ENCODE measurements at regions not wholly inside any gene's neighbourhood (a gene's known extent, or its start where the extent isn't known, plus 50 kb on each side); places are given as distances from the start of the nearest gene placed in this dataset.

- TF ChIP-seq ZBTB40 (IDR thresholded peaks at IDR 0.05) (no peak), ZBTB40 (CRISPR knock-in tag; IDR thresholded peaks at IDR 0.05) (no peak), KLF15 (CRISPR knock-in tag; IDR thresholded peaks at IDR 0.05; ENCODE audit: borderline replicate concordance) (no peak), ZNF501 (CRISPR knock-in tag; IDR thresholded peaks at IDR 0.05) (no peak)
Observed at GRCh38 chr16:73315645-73316044, 267.7 kb upstream of the ZFHX3 start (continued).

- intact Hi-C loops (cut with micrococcal nuclease; ENCODE audit: unreplicated experiment), result no loop called here
- no peak for TF ChIP-seq JDP2 (CRISPR knock-in tag; IDR thresholded peaks at IDR 0.05; ENCODE audit: borderline replicate concordance)
- no peak for TF ChIP-seq ZNF570 (CRISPR knock-in tag; IDR thresholded peaks at IDR 0.05; ENCODE audit: borderline replicate concordance)
- TF ChIP-seq SIX1 (CRISPR knock-in tag; IDR thresholded peaks at IDR 0.05; ENCODE audit: borderline replicate concordance), result no peak
- no peak for TF ChIP-seq MTA1 (CRISPR knock-in tag; IDR thresholded peaks at IDR 0.05; ENCODE audit: borderline replicate concordance)
- TF ChIP-seq PRPF4 (IDR thresholded peaks at IDR 0.05; ENCODE audit: low read depth, low read length, poor library complexity, severe bottlenecking), result no peak
- TF ChIP-seq KDM5A (IDR thresholded peaks at IDR 0.05; ENCODE audit: borderline replicate concordance, low read length), result no peak
- no peak for TF ChIP-seq TAF15 (IDR thresholded peaks at IDR 0.05; ENCODE audit: low read depth, low read length, poor library complexity, severe bottlenecking)
- no peak for TF ChIP-seq RBFOX2 (IDR thresholded peaks at IDR 0.05; ENCODE audit: low read depth, low read length)
- no peak for TF ChIP-seq ZBTB38 (CRISPR knock-in tag; IDR thresholded peaks at IDR 0.05)
- no peak for TF ChIP-seq SIN3B (IDR thresholded peaks at IDR 0.05; ENCODE audit: low read length)
- no peak for TF ChIP-seq GFI1 (CRISPR knock-in tag; IDR thresholded peaks at IDR 0.05; ENCODE audit: borderline replicate concordance)
- no peak for TF ChIP-seq ZC3H4 (CRISPR knock-in tag; IDR thresholded peaks at IDR 0.05; ENCODE audit: borderline replicate concordance)
- TF ChIP-seq SMAD3 (CRISPR knock-in tag; IDR thresholded peaks at IDR 0.05), result no peak
Observed at GRCh38 chr16:73313950-73314349, 266.0 kb upstream of the ZFHX3 start.

More at GRCh38 chr16:73313950-73314349, 266.0 kb upstream of the ZFHX3 start:
- DNase-seq (ENCODE audit: low spot score), result no peak
- ChIA-PET CTCF (ENCODE audit: low intra/inter-chr PET ratio, low total read pairs) (no interaction called here), POLR2A (no interaction called here)
- H3K4me2 ChIP-seq (ENCODE audit: low read depth, low read length), result no peak overlapping the region
- no peaks in the 10 kb centered on the region for H3K9me3 ChIP-seq (ENCODE audit: low read length)
- H3K4me3 ChIP-seq (replicated peaks in 1 of 3; ENCODE audit: insufficient read depth in 1 of 3, low read depth in 2 of 3, low read length in 3 of 3), result no peak overlapping the region
- no peaks in the 10 kb centered on the region for H3K79me2 ChIP-seq (ENCODE audit: insufficient read depth, low read length)
- no peaks in the 10 kb centered on the region for H3K4me1 ChIP-seq (ENCODE audit: insufficient read depth, low read length)
- in situ Hi-C loops (cut with HindIII; ENCODE audit: extremely low pct_ligation_motif_present, low pct_unique_long_range_greater_than_20kb), result no loop called here
- no peak for FAIRE-seq
- H4K20me1 ChIP-seq (ENCODE audit: insufficient read depth, low read length), result no peaks in the 10 kb centered on the region
- BruUV-seq (replicated peaks), result no TSS peak
- H3K27me3 ChIP-seq (ENCODE audit: control insufficient read depth in 1 of 2, insufficient read depth in 2 of 2, low read length in 2 of 2), result peaks cover 0 to 19% of the 10 kb centered on the region in 2 experiments; a peak in 2 of 5 replicates
- H3K27ac ChIP-seq (ENCODE audit: extremely low read length, insufficient read depth, low read length), result no peak overlapping the region
- no peak overlapping the region for H3K9ac ChIP-seq (ENCODE audit: insufficient read depth, low read depth, low read length)
- H3K36me3 ChIP-seq (replicated peaks in 1 of 2; ENCODE audit: control insufficient read depth in 1 of 2, insufficient read depth in 2 of 2, low read length in 2 of 2), result no peaks in the 10 kb centered on the region
- no peak overlapping the region for H2AFZ ChIP-seq (ENCODE audit: low read length)
- ATAC-seq, result no peak
- 0% methylated on average over 2 of the region's 2 CpGs for WGBS (ENCODE audit: low lambda C conversion rate)

Measured in HepG2 (cell line).